ENCODE measurements at regions not wholly inside any gene's neighbourhood (a gene's known extent, or its start where the extent isn't known, plus 50 kb on each side); places are given as distances from the start of the nearest gene placed in this dataset.

- no peak for DNase-seq (ENCODE audit: low spot score)
- ChIA-PET POLR2A (no interaction called here), CTCF (no interaction called here)
- Mint-ChIP-seq H3K4me1 (no peaks in the 10 kb centered on the region), H3K4me3 (no peak overlapping the region), H3K27me3 (ENCODE audit: low read depth) (no peaks in the 10 kb centered on the region), H3K27ac (no peak overlapping the region), H3K36me3 (no peaks in the 10 kb centered on the region), H3K9me3 (no peaks in the 10 kb centered on the region)
- TF ChIP-seq EMX1 (CRISPR knock-in tag; IDR thresholded peaks at IDR 0.05) (no peak), ZNF121 (CRISPR knock-in tag; IDR thresholded peaks at IDR 0.05) (no peak)
- TF ChIP-seq, protein P1, sequence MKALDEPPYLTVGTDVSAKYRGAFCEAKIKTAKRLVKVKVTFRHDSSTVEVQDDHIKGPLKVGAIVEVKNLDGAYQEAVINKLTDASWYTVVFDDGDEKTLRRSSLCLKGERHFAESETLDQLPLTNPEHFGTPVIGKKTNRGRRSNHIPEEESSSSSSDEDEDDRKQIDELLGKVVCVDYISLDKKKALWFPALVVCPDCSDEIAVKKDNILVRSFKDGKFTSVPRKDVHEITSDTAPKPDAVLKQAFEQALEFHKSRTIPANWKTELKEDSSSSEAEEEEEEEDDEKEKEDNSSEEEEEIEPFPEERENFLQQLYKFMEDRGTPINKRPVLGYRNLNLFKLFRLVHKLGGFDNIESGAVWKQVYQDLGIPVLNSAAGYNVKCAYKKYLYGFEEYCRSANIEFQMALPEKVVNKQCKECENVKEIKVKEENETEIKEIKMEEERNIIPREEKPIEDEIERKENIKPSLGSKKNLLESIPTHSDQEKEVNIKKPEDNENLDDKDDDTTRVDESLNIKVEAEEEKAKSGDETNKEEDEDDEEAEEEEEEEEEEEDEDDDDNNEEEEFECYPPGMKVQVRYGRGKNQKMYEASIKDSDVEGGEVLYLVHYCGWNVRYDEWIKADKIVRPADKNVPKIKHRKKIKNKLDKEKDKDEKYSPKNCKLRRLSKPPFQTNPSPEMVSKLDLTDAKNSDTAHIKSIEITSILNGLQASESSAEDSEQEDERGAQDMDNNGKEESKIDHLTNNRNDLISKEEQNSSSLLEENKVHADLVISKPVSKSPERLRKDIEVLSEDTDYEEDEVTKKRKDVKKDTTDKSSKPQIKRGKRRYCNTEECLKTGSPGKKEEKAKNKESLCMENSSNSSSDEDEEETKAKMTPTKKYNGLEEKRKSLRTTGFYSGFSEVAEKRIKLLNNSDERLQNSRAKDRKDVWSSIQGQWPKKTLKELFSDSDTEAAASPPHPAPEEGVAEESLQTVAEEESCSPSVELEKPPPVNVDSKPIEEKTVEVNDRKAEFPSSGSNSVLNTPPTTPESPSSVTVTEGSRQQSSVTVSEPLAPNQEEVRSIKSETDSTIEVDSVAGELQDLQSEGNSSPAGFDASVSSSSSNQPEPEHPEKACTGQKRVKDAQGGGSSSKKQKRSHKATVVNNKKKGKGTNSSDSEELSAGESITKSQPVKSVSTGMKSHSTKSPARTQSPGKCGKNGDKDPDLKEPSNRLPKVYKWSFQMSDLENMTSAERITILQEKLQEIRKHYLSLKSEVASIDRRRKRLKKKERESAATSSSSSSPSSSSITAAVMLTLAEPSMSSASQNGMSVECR (CRISPR knock-in tag; IDR thresholded peaks at IDR 0.05; ENCODE audit: borderline replicate concordance), result no peak
- ATAC-seq, result no peak; the same call in 1 of the 2 replicates
Measured at GRCh38 chr4:170729236-170729635, 639.5 kb upstream of the AADAT start.

DNA sequence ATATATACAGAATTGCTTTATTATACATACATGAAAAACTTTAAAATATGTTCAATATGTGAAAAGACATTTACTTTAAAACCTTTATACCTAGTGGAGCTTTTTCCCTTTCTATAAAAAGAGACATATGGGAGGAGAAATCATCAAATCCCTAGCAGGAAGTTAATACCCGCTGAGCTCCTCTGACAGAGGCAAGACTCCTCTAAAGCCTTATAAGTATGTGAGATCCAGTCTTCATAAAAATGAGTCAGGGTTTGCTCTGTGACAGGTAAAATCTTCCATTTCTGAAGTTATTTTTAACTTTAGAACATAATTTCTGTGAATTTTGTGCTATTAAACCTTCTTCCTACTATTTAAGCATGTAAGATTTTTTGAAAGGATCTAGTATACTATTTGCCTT, 634.4 kb upstream of the AADAT start:
- Mint-ChIP-seq H3K27ac (no peak overlapping the region), H3K9me3 (peaks cover 12% of the 10 kb centered on the region), H3K27me3 (ENCODE audit: low read depth) (no peaks in the 10 kb centered on the region), H3K36me3 (0 out of 2 replicates have a peak, but pooled peaks cover 7% of the 10 kb centered on the region), H3K4me3 (no peak overlapping the region), H3K4me1 (no peaks in the 10 kb centered on the region)
- DNase-seq (ENCODE audit: low spot score) (no peak), ATAC-seq (no peak)
- ChIA-PET POLR2A (no interaction called here), CTCF (no interaction called here)
- no peak for TF ChIP-seq JAZF1 (CRISPR knock-in tag; IDR thresholded peaks at IDR 0.05)
- no peak for TF ChIP-seq ZNF425 (CRISPR knock-in tag; conservative IDR thresholded peaks at IDR 0.05)
- no peak for TF ChIP-seq ZNF317 (CRISPR knock-in tag; IDR thresholded peaks at IDR 0.05; ENCODE audit: borderline replicate concordance, low read depth)
- TF ChIP-seq, protein P2, sequence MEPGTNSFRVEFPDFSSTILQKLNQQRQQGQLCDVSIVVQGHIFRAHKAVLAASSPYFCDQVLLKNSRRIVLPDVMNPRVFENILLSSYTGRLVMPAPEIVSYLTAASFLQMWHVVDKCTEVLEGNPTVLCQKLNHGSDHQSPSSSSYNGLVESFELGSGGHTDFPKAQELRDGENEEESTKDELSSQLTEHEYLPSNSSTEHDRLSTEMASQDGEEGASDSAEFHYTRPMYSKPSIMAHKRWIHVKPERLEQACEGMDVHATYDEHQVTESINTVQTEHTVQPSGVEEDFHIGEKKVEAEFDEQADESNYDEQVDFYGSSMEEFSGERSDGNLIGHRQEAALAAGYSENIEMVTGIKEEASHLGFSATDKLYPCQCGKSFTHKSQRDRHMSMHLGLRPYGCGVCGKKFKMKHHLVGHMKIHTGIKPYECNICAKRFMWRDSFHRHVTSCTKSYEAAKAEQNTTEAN (CRISPR knock-in tag; IDR thresholded peaks at IDR 0.05), result no peak
- no peak for TF ChIP-seq ELF4 (CRISPR knock-in tag; IDR thresholded peaks at IDR 0.05; ENCODE audit: low read depth)
- no peak for TF ChIP-seq CDX4 (CRISPR knock-in tag; IDR thresholded peaks at IDR 0.05; ENCODE audit: borderline replicate concordance)
- TF ChIP-seq, protein P3, sequence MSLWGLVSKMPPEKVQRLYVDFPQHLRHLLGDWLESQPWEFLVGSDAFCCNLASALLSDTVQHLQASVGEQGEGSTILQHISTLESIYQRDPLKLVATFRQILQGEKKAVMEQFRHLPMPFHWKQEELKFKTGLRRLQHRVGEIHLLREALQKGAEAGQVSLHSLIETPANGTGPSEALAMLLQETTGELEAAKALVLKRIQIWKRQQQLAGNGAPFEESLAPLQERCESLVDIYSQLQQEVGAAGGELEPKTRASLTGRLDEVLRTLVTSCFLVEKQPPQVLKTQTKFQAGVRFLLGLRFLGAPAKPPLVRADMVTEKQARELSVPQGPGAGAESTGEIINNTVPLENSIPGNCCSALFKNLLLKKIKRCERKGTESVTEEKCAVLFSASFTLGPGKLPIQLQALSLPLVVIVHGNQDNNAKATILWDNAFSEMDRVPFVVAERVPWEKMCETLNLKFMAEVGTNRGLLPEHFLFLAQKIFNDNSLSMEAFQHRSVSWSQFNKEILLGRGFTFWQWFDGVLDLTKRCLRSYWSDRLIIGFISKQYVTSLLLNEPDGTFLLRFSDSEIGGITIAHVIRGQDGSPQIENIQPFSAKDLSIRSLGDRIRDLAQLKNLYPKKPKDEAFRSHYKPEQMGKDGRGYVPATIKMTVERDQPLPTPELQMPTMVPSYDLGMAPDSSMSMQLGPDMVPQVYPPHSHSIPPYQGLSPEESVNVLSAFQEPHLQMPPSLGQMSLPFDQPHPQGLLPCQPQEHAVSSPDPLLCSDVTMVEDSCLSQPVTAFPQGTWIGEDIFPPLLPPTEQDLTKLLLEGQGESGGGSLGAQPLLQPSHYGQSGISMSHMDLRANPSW (CRISPR knock-in tag; conservative IDR thresholded peaks at IDR 0.05; ENCODE audit: low read depth), result no peak
- no peak for TF ChIP-seq JUN (CRISPR knock-in tag; IDR thresholded peaks at IDR 0.05)
- no peak for TF ChIP-seq ZNF263 (CRISPR knock-in tag; IDR thresholded peaks at IDR 0.05; ENCODE audit: low read depth)
- TF ChIP-seq, protein P4, sequence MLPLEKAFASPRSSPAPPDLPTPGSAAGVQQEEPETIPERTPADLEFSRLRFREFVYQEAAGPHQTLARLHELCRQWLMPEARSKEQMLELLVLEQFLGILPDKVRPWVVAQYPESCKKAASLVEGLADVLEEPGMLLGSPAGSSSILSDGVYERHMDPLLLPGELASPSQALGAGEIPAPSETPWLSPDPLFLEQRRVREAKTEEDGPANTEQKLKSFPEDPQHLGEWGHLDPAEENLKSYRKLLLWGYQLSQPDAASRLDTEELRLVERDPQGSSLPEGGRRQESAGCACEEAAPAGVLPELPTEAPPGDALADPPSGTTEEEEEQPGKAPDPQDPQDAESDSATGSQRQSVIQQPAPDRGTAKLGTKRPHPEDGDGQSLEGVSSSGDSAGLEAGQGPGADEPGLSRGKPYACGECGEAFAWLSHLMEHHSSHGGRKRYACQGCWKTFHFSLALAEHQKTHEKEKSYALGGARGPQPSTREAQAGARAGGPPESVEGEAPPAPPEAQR (CRISPR knock-in tag; IDR thresholded peaks at IDR 0.05), result no peak
